Activated CD4-positive, alpha-beta T cell treated with anti-CD3 and anti-CD28 coated beads, Interleukin-2, amount 50 U/mL, for 16 hours (primary cell): ENCODE measurements at regions not wholly inside any gene's neighbourhood (a gene's known extent, or its start where the extent isn't known, plus 50 kb on each side); places are given as distances from the start of the nearest gene placed in this dataset.

Experiments used
- DNase-seq: peaks from one replicate; pipeline ENCODE4 v3.0.0-alpha.2; 2020

DNA sequence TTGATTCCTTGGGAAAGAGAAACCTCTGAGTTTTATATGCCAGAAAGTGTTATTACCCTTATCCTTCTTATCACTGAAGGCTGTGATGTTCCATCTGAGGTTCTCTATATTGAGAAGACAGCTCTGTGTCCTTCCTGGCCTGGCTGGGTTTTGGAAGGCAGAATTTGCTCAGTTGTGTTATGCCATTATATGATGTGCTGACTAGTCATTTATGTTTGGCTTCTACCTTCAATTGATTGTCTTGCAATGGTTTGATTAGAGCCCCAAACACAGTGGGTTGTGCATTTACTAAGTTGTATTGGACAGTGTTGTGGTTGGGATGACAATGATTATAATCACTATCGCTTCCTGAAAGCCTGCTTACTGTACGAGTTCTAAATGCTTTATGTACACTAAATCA is 265.7 kb downstream of the SNAPC1 start:
- DNase-seq = no peak

DNA sequence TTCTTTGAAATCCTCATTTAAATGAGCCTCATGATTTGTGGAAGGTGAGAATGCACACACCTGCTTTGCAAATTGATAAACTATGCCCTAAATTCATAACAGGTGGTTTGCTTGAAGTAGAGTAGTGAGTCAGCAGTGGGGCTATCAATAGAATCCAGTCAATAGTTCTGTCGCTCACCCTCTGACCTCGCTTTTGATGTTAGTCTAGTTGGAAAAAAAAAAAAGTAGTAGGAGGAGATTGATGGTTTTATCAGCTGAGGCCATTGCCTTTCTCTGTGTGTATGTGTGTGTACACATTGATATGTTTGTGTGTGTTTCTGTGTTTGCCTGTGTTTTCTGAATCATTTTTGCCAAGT is 267.3 kb downstream of the SNAPC1 start:
- no peak for DNase-seq

DNA sequence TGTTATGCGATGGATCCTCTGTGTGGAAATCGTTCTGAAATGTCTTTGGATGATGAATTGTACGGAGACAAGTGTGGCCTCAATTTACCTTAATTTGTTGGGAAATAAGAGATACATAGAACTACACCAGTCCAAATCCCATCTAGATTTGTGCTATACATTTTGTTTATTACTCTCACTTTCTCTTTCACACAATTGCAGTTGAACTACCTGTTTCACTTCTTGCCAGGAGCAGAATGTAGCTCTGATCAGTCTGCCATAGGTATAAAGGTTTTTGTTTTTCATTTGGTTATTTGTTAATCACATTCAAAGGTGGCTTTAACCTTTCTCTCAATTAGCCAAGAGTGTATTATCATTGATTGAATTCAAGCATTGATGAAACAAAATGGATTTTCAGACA is 268.2 kb downstream of the SNAPC1 start:
- DNase-seq = no peak

DNA sequence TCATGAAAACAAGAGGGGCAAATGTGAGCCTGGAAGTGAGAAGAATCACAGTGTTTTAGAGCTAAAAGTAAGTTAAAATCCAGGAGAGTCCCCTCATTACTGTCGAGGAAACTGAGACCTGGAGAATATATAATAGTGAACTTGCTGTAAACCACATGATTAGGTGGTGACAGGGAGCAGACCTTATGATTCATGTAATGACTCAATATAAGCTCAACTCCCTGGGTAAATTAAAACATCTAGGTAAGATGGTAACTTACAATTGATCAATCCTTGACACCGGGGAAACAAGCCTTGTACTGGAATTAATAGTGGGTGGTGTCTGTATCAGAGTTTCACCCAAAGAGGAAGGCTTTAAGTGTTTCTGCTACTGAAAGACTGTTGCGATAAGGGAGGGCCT is 269.3 kb downstream of the SNAPC1 start:
- no peak for DNase-seq

DNA sequence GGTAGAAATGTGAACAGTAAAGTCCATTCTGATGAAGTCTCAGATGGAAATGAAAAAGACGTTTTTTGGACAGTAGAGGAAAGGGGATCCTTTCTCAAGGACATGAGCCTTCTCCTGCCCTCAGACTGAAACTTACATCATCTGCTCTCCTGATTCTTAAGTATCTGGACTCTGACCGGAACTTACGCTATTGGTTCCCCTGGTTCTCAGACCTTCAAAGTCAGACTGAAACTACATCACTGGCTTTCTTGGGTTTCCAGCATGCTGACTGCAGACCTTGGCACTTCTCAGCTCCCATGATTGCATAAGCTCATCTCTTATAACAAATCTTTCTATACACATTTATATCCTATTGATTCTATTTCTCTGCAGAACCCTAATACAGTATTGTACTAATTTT is 291.0 kb downstream of the SNAPC1 start:
- no peak for DNase-seq

DNA sequence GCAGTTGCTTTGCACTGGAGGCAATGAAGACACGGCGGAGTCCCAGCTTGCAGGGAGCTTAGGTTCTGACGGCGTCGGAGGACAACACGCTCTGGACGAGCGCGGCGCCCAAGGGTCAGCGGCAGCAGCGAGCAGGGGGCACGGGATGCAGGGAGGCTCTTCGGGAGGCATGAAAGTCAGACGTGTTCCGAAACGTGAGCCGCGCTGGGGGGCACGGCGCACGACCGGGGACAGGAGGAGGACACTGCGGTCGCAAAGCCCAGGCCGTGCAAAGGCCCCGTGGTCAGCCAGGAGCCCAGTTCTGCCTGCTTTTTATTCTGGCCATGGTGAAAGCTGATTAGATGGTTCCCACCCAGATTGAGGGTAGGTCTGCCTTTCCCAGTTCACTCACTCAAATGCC is 294.6 kb downstream of the SNAPC1 start:
- DNase-seq = no peak

DNA sequence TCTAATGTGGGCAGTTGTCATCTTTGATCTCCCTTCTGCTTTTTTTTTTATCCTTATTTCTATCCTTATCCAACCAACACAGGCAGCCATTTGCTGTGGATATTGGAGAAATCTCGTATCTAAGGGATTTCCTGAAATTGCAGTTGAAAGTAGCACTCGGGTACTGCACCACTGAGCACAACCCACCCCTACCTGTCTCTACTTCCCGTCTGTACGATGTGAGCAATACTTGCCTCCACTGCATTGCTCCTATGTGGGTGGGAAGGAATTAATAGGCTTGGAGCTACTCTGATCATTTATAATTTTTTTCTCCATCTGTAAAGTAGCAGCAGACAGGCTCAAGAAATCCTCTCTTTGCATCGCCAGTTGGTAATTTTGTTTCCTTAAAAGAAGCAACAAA is 300.4 kb downstream of the SNAPC1 start:
- DNase-seq = no peak

DNA sequence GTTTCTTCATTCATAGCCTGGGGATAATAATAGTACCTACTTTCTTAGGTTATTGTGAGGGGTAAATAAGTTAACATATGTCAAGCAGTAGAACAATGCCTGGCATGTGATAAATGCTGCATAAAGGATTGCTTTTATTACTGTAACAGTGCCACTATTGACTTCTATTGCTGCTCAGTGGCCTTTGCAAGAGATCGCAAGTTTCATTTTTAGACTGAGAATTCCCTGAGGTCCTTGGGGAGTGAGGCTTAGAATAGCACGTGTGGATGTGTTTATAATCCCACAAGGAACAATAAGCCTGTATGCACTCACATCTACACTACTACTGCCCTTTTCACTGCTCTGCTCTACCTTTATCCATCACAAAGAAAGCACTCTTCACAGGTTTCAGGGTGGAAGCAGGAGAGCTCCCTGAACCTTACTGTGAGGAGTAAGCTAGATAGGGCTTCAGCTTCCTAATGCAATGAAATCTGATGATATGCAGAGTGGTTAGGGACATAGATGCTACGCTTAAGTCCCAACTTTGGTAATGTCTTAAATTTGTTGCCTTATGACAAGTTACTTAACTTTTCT is 302.6 kb downstream of the SNAPC1 start:
- no peak for DNase-seq

DNA sequence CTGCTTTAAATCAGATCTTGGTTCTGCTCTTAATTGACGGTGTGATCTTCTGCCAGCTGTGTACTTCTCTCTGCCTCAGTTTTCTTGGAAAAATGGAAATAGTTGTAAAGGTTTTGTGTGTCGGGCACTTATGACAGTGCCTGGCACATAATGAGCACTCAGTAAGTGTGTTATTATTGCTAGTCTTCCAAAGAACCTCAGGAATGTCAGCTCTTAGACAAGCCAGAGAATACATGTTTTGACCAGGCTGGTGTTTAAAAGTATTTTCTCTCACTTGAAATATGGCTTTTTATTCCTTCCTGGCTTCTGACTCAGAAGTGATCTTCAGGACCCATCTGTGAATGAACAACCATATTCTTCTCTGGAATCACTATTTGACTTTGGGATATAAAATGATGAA is 304.1 kb downstream of the SNAPC1 start:
- no peak for DNase-seq

DNA sequence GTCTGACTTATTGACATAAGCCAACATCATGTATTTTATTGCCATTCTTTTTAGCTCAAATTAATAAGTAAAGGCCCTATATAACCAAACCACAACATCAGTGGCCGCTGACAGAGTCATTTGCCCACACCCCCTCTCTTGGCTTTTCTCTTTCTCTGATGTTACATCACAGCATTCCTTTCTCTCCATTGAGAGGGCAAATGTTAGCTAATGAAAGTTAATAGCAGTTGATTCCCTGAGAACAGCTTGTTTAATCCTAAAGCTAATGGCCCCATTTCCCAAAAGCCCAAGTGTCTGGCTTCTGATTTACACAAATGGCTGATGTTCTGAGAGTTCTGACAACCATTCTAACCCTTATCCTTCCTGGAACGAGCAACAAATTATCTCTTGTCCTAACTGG is 308.8 kb downstream of the SNAPC1 start:
- DNase-seq = no peak

DNA sequence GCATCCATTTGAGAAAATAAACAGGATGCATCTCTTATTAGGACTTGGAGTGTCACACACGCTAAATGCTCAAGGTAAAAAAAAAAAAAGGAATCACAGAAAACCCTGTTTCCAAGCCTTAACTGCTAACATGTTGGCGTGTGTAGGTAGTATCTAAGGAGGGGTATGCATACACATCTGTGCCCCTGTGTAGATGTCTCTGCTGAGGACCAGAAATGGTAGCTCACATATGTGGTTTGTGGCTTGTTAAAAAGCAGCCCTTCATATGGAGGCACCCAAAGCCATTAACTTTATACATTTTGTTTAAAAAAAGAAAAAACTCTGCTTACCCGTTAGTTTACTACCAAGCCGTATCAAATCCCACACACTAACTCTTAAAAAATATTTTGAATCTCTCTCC is 314.1 kb downstream of the SNAPC1 start:
- no peak for DNase-seq

DNA sequence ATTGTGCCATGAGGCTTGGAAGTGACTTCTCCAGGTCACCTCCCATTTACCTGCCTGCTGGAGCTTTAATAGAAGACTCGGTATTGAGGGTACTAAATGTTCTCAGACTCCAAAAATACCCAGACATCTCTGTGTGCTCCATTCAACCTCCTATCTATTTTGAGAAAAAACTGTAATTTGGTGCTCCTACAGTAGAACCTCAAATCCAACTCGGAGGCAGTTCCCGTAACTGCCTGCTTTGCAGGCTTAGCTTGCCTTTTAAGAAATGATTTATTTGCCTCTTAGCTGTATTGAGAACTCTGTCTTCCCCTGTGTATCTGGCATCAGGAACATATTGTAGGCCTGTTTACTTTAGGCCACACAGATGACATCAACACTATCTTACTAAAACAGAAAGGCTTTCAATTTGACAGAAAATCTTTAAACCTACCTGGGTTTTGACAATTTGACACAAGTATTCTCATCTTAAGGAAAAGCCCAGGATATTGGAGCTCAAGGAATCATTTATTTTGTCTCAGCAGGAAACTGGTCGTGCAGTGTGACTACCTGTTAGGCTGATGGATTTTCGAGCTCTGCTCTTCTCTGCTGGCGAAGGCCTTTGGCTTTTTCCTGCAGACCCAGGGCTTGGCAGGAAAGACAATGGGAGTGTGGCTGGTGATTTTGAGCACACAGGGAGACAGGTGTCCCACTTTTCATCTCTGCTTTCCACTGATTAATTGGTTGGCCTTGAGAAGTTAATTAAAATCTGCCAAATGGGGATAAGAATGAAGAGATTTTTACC is 314.8 kb downstream of the SNAPC1 start:
- DNase-seq = no peak

DNA sequence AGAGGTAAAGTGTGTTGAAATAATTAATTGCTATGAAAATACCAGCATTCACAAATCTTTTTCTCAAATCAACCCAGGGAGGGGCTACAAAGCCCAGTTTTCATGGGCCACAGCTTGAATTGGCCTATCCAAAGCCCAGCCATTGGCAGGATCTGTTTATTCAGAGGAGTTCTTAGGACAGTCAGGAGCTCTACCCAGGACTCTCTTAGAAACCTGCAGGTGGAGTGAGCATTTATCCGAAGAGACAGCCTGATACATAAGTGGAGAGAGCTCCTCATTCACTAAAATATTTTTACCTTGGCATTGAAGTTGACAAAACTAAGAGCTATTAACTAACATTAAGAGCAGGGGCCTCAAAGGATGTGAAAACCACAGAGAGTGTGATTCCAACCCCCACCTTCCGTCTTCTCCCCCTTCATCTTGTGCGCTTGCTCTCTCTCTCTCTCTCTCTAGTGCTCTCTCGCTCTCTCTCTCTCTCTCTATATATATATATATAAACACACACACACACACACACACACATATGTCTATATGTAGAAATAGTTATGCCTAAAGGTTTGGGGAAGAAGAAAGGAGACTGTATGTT is 315.5 kb downstream of the SNAPC1 start:
- no peak for DNase-seq

DNA sequence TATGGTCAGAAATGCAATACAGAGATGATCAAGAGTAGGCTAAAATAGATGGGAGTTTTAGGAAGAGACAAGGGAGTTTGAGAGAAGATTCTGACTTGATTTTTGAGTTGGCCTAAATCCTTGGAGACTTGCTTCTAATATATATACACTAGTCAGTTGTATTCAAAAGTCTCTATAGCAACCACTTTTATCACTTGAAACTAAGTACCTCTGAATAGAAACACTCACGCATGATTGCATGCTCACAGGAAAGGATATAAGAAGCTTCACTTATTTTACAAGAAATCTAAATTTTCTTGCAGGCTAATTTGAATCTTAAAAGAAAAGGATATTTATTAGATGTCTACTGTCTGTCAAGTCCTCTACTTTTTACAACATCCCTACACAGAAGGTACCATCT is 316.8 kb downstream of the SNAPC1 start:
- DNase-seq = no peak

DNA sequence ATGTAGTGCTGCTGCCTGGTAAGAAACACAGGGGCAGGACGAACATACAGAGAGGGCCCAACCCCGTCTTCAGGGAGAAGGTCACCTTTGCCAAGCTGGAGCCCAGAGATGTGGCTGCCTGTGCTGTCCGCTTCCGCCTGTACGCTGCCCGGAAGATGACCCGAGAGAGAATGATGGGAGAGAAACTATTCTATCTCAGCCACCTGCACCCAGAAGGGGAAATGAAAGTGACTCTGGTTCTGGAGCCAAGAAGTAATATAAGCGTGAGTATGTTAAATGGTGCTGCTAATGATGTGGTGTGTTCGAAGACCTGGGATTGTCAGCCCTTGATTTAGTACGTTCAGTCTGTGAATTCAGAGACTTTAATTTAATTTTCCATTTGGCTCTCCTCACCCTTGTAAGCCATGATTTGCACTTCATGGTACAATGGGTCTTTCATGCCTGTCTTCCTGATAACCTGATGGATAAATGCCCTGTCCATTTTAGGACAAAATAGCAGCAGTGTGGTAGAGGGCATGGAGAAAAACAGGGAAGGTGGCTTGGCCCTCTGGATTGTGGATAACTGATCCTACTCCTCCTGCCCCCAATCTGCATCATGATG is 318.9 kb downstream of the SNAPC1 start:
- no peak for DNase-seq

DNA sequence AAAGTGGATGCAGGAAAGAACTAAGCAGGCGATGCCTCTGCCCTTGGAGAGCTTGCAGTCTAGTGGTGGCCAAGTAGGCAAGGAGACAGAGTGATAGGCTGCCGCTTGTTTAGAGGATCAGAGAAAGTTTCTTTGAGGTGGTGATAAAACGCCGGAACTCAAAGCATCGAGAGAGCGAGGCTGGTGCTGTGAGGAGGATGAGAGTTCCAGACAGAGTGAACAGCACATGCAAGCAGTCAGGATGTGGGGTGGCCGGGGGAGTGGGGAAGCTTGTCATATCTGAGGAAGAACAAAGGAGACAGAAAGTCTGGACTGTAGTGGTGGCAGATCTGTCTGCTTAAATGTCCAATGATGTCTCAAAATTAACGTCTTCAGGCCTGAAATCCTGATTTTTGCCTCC is 319.7 kb downstream of the SNAPC1 start:
- DNase-seq = no peak

DNA sequence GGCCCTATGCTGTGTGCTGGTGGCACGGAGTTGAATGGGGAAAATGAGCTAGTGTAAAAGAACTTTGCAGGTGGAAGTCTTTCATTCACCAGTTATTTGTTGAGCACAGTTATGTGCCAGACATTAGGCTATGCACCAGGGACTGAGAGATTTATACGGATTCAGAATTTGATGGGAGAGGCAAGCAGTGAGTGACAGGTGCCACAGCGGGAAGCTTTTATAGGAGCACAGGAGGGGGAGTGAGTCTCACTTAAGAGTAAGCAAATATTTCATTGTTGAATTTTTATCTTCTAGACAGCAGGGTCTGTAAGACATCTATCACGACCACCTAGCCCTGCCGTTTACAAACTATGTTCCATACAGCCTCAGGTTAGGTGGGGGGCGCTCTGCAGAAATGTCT is 320.6 kb downstream of the SNAPC1 start:
- DNase-seq = no peak

DNA sequence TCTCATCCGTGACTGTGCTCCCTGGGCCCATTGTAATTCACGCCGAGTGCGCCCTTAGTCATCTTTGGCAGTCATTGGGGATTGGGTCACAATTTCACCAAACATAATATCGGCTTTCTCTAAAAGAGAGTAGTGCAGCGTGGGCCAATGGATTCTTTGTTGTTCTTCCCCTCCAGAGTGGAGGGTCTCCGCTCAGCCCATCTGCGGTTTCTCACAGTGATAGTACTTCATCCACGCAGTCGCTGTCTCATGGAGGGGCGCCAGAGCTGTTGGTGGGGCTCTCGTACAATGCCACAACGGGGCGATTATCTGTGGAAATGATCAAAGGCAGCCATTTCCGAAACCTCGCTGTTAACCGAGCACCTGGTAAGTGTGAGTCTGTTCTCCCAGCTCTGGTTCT is 321.8 kb downstream of the SNAPC1 start:
- DNase-seq = no peak

DNA sequence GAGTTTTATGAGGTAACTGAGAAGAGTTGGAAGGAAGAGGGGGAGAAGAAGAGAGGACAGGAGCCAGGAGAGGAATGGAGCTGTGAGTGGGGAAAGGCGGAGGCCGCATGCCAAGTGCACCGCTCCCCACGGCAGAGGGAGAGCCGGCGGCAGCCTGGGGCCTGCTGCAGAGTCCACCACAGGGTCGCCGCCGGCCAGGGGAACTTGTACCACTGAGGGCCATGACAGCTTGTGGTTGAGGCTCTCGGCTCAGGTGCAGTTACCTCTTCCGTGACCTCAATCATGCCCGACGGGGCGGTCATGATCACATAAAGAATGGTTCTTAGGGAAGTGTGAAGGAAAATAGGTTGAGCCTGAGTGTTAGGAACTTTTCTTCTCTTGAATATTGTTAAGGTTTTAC is 325.0 kb downstream of the SNAPC1 start:
- no peak for DNase-seq

DNA sequence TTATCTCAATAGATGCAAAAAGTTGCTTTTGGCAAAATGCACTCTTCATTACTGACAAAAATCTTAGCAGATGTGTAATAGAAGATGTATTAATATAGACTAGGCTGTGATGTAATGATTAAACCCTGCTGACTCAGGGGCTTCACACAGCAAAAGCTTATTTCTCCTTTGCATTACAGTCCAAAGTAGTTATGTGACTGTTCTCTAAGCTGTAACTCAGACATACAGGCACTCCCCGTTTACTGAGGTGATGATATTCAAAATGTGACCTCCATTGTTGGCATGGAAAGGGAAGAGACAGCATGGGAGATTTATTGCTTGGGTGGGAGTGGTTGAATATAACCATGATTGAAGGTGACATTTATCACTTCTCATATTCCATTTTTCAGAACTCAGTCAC is 331.5 kb downstream of the SNAPC1 start:
- no peak for DNase-seq

DNA sequence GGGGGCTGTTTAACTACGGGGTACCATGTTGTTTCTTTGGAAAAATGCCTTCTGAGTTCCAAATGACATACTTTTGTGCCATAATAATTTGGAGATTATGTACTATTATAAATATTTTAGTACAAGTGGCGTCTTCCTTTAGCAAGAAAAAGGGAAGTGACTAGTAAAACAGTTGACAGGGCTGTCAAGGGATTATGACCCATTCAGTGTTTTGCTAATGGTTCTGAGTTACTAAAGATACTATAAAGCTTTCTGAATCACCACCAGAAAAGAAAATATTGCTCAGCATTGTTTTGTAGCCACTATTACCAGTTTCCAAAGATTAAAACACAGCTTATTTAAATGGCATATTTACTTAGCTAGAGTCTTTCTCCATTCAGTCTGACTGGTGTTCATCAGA is 334.9 kb downstream of the SNAPC1 start:
- no peak for DNase-seq

DNA sequence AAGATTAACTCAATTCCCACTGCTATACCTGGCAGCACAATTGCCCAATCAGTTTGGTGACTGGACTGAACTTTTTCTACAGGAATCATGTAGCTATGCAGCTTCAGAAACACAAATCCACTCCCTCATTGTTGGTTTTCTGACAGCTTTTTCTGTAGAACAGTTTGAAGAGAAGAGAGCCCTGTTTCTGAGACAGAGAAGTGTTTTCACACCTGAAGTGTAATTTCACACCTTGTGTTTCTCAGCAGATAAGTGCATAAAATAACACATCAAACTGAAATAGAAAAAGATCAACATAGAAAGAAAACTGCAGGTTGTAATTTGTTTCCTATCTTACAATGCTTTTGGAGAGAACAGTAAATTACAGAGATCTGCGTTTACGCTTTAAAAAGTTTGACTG is 335.6 kb downstream of the SNAPC1 start:
- DNase-seq = no peak

DNA sequence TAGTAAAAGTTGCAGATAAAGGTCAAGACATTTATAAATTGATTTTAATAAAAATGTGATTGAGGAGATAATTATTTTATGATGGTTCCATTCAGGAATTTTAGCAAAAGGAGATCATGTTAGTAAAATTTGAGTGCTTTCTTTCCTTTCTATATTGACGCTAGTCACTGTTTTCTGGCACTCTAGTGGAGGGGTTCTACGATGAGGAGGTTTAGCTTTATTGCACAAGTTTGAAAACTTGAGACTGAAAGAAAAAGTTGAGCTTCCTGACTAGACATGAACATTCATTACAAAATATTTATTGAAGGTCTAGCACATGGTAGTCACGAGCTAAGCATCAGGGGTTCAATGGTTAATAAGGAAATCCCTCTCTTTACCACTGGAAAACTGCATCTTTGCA is 336.1 kb downstream of the SNAPC1 start:
- DNase-seq = no peak

DNA sequence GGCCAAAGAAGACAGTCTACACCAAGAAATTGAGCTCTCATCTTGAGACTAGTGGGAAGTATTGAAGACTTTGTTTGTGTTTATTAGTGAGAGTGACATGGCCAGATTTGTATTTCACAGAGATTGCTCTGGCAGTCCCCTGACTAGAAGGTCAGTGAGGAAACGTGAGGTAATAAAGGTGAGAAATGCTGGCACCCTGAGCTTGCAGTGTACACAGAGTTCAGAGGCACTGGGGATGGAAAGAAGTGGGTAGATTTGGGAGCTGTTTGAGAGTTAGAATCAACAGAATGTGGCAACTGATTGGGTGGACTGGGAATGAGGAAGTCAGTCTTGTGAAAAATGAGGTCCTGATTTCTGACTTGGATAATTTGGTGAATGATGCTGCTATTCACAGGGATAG is 336.9 kb downstream of the SNAPC1 start:
- DNase-seq = no peak

DNA sequence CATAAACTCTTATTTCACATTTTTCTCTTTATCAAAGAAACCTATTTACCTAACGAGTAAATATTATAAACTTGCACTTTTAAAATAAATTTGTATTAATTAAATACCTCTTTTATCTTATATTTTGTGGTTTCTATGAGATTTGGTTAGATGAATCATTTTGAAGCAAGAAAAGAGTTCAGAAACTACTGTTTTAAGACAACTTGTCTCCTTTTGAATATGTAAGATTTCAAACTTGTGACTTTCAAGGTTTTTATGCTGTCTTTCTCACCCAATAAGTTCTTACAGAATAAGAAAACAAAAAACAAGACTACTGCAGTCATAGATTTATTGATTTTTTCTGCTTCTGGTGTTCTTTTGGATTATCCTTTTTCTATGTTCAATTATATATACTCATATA is 339.0 kb downstream of the SNAPC1 start:
- DNase-seq = no peak
